B cell (primary cell): ENCODE measurements at regions not wholly inside any gene's neighbourhood (a gene's known extent, or its start where the extent isn't known, plus 50 kb on each side); places are given as distances from the start of the nearest gene placed in this dataset.

Source experiments
- CTCF ChIP-seq: fragments of 200-600 bp; IDR thresholded peaks from one replicate; pipeline ENCODE4 v1.8.0; 2022; ENCODE audit warnings: antibody characterized with exemption, mild to moderate bottlenecking
- EZH2 ChIP-seq: IDR thresholded peaks from 2 replicates; pipeline ENCODE4 v1.6.1; 2012; ENCODE audit warnings: borderline replicate concordance, low read depth, mild to moderate bottlenecking, moderate library complexity, low read length; ENCODE audit not compliant: insufficient read depth, poor library complexity, severe bottlenecking

- TF ChIP-seq CTCF = no peak
- TF ChIP-seq EZH2 = no peak
Measured at GRCh38 chr14:87380054-87380453, 612.9 kb downstream of the GALC start.
